ENCODE measurements at regions not wholly inside any gene's neighbourhood (a gene's known extent, or its start where the extent isn't known, plus 50 kb on each side); places are given as distances from the start of the nearest gene placed in this dataset.

DNA sequence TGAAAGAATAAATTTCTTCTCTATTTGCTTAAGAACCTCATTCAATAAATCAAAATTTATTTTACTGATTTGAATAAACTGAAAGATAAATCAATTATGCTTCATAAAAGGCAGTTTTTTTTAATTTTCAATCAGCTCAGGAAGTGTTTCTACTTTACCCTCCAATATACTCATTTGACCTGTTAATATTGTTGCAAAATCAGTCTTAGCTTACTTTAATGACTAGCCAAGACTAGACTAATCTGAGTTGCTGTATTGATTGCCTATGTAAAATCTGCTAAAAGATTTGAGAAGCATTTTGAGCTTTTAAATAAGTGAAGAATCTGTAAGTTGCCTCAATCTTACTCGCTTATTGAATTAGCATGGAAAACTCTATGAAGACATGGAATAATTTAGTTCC lies 179.1 kb upstream of the LYPLAL1 start:
- TF ChIP-seq, protein P1, sequence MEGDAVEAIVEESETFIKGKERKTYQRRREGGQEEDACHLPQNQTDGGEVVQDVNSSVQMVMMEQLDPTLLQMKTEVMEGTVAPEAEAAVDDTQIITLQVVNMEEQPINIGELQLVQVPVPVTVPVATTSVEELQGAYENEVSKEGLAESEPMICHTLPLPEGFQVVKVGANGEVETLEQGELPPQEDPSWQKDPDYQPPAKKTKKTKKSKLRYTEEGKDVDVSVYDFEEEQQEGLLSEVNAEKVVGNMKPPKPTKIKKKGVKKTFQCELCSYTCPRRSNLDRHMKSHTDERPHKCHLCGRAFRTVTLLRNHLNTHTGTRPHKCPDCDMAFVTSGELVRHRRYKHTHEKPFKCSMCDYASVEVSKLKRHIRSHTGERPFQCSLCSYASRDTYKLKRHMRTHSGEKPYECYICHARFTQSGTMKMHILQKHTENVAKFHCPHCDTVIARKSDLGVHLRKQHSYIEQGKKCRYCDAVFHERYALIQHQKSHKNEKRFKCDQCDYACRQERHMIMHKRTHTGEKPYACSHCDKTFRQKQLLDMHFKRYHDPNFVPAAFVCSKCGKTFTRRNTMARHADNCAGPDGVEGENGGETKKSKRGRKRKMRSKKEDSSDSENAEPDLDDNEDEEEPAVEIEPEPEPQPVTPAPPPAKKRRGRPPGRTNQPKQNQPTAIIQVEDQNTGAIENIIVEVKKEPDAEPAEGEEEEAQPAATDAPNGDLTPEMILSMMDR (conservative IDR thresholded peaks at IDR 0.05; ENCODE audit: low read depth, low read length): no peak
- no peak for TF ChIP-seq EZH2phosphoT487 (IDR thresholded peaks at IDR 0.05; ENCODE audit: borderline replicate concordance, low read length)
- TF ChIP-seq EZH2 (IDR thresholded peaks at IDR 0.05; ENCODE audit: low read length, unreplicated experiment): no peak
